Colonic mucosa (tissue), 4 donors: ENCODE measurements at regions not wholly inside any gene's neighbourhood (a gene's known extent, or its start where the extent isn't known, plus 50 kb on each side); places are given as distances from the start of the nearest gene placed in this dataset.

Source experiments
- DNase-seq: peaks from one replicate; pipeline ENCODE4 v3.0.0-alpha.2; 2020
- H3K27ac ChIP-seq: fragments of 200-600 bp; one replicate; pipeline ENCODE4 v1.8.0; 2021
- H3K27me3 ChIP-seq: fragments of 200-600 bp; one replicate; pipeline ENCODE4 v1.8.0; 2021
- H3K36me3 ChIP-seq: fragments of 200-600 bp; one replicate; pipeline ENCODE4 v1.8.0; 2021
- H3K4me1 ChIP-seq: fragments of 200-600 bp; one replicate; pipeline ENCODE4 v1.8.0; 2021; ENCODE audit warnings: mild to moderate bottlenecking
- H3K4me3 ChIP-seq: fragments of 200-600 bp; one replicate; pipeline ENCODE4 v1.8.0; 2021
- H3K9ac ChIP-seq, 2 donors: one replicate each; pipeline ENCODE4 v1.7.0; 2013; ENCODE audit warnings: control low read depth in 2 of 2, low read depth in 2 of 2, low read length in 2 of 2
- H3K9me3 ChIP-seq: fragments of 200-600 bp; one replicate; pipeline ENCODE4 v1.8.0; 2021
- intact Hi-C: fragments of 100-400 bp; cut with DNase I; formaldehyde crosslinking; loops from one replicate; pipeline ENCODE4 v1.14.1; 2022
- TF ChIP-seq, protein P1 (sequence below): fragments of 200-600 bp; IDR thresholded peaks from one replicate; pipeline ENCODE4 v1.8.0; 2022; ENCODE audit warnings: antibody characterized with exemption, mild to moderate bottlenecking
- donor health status: healthy.
- donor health status: DM: no; HTN: no; CAD: no.
- donor health status: DM: no; HTN: no; CAD: no.

DNA sequence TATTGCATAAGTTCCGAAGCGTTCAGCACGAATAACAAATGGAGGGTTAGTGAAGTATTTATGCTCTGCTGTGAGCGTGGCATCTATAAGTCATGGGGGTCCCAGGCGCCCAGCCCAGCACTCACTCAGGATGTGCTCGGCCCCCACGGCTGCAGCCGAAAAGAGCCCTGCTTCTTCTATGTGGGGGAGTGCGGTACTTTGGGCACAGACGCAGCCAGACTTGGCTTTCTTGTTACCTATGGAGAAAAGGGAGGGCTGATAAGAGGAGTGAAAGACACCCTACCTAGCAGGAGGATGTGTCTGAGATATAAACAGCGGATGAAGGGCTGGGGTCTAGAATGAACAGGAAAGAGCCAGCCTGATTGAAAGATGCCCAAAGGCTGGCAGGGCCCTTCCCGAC is 51.4 kb downstream of the MRPL36 start:
- H3K4me1 ChIP-seq = no peaks in the 10 kb centered on the region
- no peaks in the 10 kb centered on the region for H3K36me3 ChIP-seq
- TF ChIP-seq, protein P1, sequence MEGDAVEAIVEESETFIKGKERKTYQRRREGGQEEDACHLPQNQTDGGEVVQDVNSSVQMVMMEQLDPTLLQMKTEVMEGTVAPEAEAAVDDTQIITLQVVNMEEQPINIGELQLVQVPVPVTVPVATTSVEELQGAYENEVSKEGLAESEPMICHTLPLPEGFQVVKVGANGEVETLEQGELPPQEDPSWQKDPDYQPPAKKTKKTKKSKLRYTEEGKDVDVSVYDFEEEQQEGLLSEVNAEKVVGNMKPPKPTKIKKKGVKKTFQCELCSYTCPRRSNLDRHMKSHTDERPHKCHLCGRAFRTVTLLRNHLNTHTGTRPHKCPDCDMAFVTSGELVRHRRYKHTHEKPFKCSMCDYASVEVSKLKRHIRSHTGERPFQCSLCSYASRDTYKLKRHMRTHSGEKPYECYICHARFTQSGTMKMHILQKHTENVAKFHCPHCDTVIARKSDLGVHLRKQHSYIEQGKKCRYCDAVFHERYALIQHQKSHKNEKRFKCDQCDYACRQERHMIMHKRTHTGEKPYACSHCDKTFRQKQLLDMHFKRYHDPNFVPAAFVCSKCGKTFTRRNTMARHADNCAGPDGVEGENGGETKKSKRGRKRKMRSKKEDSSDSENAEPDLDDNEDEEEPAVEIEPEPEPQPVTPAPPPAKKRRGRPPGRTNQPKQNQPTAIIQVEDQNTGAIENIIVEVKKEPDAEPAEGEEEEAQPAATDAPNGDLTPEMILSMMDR = no peak
- DNase-seq = no peak
- no peak overlapping the region for H3K27ac ChIP-seq
- no peak overlapping the region for H3K4me3 ChIP-seq
- no peak overlapping the region for H3K9ac ChIP-seq
- intact Hi-C loops = no loop called here
- H3K27me3 ChIP-seq = no peaks in the 10 kb centered on the region
- H3K9me3 ChIP-seq = no peaks in the 10 kb centered on the region

DNA sequence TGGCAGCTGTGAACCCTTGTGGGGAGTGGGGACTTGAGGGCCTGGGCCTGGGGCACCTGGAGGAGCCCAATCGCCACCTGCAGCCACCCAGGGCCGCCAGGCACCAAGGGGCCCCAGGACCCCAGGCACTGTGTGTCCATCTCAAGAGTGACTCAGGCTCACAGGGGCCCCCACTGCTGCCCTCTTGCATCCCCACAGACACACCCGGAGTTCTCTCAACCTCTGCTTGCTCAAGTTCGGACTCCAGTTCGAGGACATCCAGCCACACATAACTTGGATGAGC is 51.9 kb downstream of the MRPL36 start:
- Histone ChIP-seq H3K9me3 (no peaks in the 10 kb centered on the region), H3K27me3 (no peaks in the 10 kb centered on the region), H3K9ac (no peak overlapping the region), H3K27ac (no peak overlapping the region), H3K36me3 (no peaks in the 10 kb centered on the region), H3K4me3 (no peak overlapping the region), H3K4me1 (no peaks in the 10 kb centered on the region)
- DNase-seq = no peak
- TF ChIP-seq, protein P1 = no peak
- intact Hi-C loops = no loop called here

DNA sequence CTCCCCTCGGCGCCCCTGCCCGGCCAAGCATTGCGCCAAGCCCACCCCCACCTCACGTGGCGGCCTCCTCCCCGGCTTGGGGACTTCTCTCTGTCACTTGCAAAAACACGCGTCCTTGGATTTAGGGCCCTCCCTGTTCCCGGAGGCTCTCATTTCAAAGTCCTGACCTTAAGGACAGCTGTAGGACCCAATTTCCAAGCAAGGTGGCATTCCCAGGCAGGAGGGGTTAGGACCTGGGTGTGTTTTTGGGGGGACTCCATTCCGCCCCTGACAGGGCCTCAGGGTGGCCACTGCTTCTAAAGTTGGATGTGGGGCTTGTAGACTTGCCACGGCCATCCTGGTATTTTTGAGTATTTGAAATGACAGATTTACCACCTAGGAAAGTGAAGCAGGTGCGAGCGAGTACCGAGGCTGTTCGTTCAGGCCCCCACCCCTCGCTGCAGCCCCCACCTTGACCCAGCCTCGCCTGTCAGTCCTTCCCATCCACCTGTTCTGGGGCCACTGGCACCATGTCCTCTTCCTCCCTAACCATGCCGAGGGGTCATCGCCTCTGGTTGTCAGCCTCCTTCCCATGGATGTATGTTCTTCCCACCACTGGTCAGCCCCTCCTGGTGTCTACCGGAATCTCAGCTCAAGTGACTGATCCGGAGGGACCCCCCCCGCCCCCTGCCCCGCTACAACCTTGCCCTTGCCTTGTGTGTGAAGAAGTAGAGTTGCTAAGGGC is 52.4 kb downstream of the MRPL36 start:
- H3K9ac ChIP-seq = no peak overlapping the region
- H3K36me3 ChIP-seq = no peaks in the 10 kb centered on the region
- no peak for DNase-seq
- no peak overlapping the region for H3K4me3 ChIP-seq
- no peaks in the 10 kb centered on the region for H3K9me3 ChIP-seq
- H3K27me3 ChIP-seq = no peaks in the 10 kb centered on the region
- TF ChIP-seq, protein P1 = no peak
- H3K4me1 ChIP-seq = no peaks in the 10 kb centered on the region
- H3K27ac ChIP-seq = no peak overlapping the region
- intact Hi-C loops = no loop called here

DNA sequence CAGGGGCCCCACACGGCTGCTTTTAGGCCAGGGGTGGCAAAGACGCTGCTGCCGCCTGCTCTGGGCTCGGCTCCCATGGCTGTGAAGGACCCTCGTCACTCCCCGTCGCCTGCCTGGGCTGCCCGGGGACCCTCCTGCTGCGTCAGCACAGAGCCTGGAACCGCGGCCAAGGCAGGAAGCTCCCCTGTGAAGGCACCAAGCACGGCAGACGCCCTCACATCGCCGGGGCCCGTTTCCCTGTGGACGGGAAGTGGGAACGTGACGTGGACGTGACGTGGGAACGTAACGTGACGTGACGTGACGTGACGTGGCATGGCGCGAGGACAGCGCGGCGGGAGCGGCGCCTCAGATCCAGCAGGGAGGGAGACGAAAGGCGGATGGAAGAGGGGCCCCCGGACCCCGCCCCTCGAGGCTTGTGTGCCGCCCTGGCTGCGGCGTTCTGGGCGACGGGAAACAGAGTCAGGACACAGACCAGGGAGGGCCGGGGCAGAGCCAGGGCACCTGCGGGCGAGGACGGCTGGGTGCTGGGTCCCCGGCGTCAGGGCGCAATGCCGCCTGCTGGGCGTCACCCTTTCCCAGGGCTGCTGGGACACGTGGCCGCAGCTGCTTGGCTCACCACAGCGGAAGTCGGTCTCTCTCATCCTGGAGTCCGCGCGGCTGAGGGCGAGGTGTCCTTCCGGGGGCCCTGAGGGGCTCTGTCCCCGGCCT is 53.1 kb downstream of the MRPL36 start:
- Histone ChIP-seq H3K36me3 (no peaks in the 10 kb centered on the region), H3K27me3 (no peaks in the 10 kb centered on the region)
- intact Hi-C loops = no loop called here

DNA sequence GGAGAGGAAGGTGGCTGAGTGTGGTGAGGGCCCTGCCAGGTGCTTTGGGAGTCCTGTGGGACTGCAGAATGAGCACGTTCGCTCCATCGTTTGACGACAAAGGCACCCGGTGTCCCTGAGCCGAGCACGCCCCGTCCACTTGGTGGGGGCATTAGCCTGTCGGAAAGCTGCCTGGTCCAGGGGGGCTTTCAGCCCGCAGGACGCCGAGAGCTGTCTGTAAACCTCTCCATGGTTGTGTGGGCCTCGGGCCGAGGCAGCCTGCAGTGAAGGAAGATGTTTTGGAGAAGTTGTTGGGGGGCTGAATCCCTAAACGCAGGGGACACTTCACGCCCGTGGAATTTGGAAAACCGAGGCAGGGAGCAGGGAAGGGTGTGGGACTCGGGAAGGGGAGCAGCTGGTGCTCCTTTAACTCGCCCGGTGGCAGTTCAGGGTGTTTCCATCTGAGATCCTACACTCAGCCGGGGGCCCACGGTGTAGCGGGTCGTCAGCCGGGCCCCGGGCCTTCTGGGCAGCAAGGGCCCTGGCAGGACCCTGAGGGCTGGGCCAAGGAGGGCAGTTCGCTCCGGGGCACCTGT is 53.8 kb downstream of the MRPL36 start:
- no peak for DNase-seq

More for the DNA sequence above, 53.1 kb downstream of the MRPL36 start:
- Histone ChIP-seq H3K9ac (no peak overlapping the region), H3K4me3 (no peak overlapping the region), H3K9me3 (no peaks in the 10 kb centered on the region), H3K27ac (no peak overlapping the region), H3K4me1 (no peaks in the 10 kb centered on the region)
- TF ChIP-seq, protein P1 = no peak
- DNase-seq = no peak

More for the DNA sequence above, 53.8 kb downstream of the MRPL36 start:
- no peaks in the 10 kb centered on the region for H3K27me3 ChIP-seq
- intact Hi-C loops = no loop called here
- TF ChIP-seq, protein P1 = no peak
- H3K9ac ChIP-seq = no peak overlapping the region
- H3K27ac ChIP-seq = no peak overlapping the region
- no peaks in the 10 kb centered on the region for H3K9me3 ChIP-seq
- H3K4me1 ChIP-seq = no peaks in the 10 kb centered on the region
- no peak overlapping the region for H3K4me3 ChIP-seq
- H3K36me3 ChIP-seq = no peaks in the 10 kb centered on the region
